ENCODE measurements at regions not wholly inside any gene's neighbourhood (a gene's known extent, or its start where the extent isn't known, plus 50 kb on each side); places are given as distances from the start of the nearest gene placed in this dataset.
"Not testable (repeated sequence)": the region's sequence is repeated elsewhere in the genome, so short reads cannot be mapped to it uniquely, and the experiment has no call there.

GRCh38 chr1:166628259-166628658, 211.0 kb upstream of the POGK start:
- DNase-seq = no peak

GRCh38 chr1:166629946-166630345, 209.3 kb upstream of the POGK start:
- DNase-seq = no peak

- no peak for DNase-seq
Measured at GRCh38 chr1:166630369-166630768, 208.9 kb upstream of the POGK start.

- DNase-seq = no peak
Measured at GRCh38 chr1:166638137-166638536, 201.1 kb upstream of the POGK start.

DNA sequence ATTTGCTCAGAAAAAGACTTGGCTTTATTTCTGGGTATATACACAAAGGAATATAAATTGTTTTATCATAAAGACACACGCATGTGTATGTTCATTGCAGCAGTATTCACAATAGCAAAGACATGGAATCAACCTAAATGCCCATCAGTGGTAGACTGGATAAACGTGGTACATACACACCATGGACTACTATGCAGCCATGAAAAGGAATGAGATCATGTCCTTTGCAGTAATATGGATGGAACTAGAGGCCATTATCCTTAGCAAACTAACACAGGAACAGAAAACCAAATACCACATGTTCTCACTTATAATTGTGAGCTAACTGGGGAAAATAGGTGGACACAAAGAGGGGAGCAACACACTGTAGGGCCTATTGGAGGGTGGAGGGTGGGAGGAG, 182.0 kb upstream of the POGK start:
- DNase-seq = not testable (repeated sequence)

GRCh38 chr1:166666790-166667189, 172.5 kb upstream of the POGK start:
- not testable (repeated sequence) for DNase-seq

GRCh38 chr1:166667600-166667999, 171.7 kb upstream of the POGK start:
- not testable (repeated sequence) for DNase-seq

GRCh38 chr1:166671627-166672026, 167.6 kb upstream of the POGK start:
- DNase-seq = no peak

GRCh38 chr1:166673722-166674121, 165.6 kb upstream of the POGK start:
- no peak for DNase-seq

GRCh38 chr1:166675213-166675612, 164.1 kb upstream of the POGK start:
- no peak for DNase-seq

DNA sequence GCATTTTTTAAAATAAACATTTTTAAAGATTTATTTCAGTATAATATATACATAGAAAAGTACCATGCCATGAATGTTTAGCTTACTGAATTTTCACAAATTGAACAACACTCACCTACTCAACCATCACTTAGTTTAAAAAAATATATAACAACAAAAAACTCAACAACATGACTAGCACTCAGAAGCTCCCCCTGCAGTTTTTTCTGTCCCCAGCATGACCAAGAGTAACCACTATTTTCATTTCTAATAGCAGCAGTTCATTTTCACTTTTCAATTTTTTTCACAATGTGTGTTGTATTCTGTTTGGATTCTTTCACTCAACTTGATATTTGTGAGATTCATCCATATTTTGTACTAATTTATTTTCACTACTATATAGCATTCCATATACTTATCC, 162.3 kb upstream of the POGK start:
- no peak for DNase-seq

DNA sequence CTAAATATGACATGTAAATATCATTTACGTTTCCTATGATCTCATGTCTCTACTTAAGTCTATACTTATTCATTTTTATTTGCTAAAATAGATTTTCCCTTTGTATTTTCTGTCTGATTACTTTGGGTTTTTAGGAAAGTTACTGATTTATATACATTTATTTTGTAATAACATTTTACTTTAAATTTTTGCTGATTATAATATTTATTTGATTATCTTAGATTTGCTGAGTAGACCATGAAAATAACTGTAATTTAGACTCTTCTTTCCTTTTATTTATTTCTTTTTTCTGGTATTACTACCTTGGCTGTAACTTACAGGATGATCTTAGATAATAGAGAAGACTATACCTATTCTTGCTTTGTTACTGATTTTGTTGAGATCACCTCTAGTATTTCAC, 159.9 kb upstream of the POGK start:
- no peak for DNase-seq

DNA sequence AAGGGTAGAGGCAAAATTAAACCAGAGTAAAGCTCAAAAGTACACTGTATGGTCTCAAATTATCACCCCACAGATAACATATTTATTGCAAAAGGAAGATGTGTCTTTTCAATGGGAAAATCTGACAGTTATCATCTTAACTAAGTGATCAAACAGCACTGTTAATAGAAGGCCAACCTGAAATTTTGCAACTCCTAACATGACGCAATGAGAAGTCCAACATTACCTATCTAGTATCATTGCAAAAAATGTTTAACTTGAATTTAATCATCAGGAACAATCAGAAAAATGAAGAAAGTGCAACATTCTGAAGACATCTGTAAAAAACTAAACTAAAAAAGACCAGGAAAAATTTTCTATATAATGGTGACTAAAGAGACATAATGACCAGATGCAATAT, 156.7 kb upstream of the POGK start:
- DNase-seq = no peak

GRCh38 chr1:166684669-166685068, 154.6 kb upstream of the POGK start:
- DNase-seq = not testable (repeated sequence)

DNA sequence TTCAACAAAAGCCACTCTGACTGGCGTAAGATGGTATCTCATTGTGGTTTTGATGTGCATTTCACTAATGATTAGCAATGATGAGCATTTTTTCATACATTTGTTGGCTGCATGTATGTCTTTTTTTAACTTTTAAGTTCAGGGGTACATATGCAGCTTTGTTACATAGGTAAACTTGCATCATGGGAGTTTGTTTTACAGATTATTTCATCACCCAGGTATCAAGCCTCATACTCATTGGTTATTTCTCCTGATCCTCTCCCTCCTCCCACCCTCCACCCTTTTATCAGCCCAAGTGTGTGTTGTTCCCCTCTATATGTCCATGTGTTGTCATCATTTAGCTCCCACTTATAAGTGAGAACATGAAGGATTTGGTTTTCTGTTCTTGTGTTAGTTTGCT, 154.1 kb upstream of the POGK start:
- no peak for DNase-seq

- DNase-seq = not testable (repeated sequence)
Measured at GRCh38 chr1:166685891-166686290, 153.4 kb upstream of the POGK start.

GRCh38 chr1:166690596-166690995, 148.7 kb upstream of the POGK start:
- not testable (repeated sequence) for DNase-seq

GRCh38 chr1:166691476-166691875, 147.8 kb upstream of the POGK start:
- no peak for DNase-seq

GRCh38 chr1:166692346-166692745, 146.9 kb upstream of the POGK start:
- DNase-seq = no peak

DNA sequence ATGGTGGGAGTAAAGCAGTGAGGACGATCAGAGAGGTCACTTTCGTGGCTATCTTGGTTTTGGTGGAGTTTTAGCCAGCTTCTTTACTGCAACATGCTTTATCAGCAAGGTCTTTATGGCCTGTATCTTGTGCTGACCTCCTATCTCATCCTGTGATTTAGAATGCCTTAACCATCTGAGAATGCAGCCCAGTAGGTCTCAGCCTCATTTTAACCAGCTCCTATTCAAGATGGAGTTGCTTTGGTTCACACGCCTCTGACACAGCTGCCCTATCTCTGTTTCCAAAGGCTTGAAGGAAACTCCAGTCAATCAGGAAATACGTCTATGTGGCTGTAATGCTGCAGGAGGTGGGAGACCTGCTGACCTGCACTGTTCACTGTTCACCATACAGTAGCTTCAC, 146.1 kb upstream of the POGK start:
- DNase-seq = no peak

GRCh38 chr1:166693673-166694297, 145.5 kb upstream of the POGK start:
- no peak for DNase-seq

DNA sequence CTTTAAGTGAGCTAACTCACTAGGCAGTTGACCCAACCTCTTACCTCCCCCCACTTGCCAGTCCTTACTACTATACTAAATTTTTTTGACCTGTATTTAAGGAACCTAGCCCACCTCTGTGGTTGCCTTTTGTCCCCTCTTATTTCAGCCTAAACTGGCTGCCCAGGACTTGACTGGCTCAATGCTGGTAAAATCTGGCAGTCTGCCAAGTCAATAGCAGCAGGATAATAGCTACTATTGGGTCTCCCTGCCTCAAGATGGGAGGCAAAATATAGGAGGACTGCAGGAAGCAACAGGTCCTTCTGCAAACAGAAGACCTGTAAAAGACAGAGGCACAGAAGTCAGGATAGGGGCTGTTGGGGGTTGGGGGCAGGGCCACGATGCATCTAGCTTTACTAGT, 144.2 kb upstream of the POGK start:
- no peak for DNase-seq

GRCh38 chr1:166695834-166696233, 143.4 kb upstream of the POGK start:
- not testable (repeated sequence) for DNase-seq

DNA sequence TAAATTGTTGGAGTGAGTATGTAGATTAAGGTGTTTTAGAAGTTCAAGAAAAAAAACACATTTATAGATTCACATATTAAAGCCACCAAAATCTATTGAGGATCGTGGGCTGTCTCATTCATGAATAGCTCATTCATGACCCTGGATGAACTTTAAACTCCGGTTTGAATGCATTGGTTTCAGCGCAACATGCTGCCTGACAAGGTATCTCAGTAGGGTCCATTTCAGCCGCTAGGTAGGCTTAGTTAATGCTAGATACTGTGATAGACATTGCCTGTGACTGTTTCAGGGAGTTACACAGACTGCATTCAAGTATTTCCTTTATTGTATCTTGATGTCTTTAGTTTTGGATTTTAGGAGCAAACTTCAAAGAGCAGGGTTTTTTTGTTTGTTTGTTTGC, 140.5 kb upstream of the POGK start:
- no peak for DNase-seq

- DNase-seq = no peak
Measured at GRCh38 chr1:166699613-166700012, 139.7 kb upstream of the POGK start.

DNA sequence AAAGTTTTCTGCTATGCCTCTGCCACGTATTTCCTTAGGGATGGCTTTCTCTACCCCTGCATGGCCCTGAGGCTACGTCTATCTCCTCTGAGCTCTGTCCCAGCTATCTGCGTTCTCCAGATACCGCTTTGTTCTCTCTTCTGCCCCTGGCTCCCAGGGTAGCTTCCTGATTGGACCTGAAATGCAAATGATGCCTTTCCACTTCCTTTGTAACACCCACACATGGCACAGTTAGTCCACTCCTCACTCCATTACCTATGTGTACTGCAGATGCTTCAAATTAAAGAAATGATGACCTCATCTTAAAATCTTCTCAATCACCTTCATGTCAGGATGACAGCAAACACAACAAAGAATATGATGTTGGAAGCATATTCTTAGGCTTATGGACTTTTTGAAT, 138.6 kb upstream of the POGK start:
- DNase-seq = no peak

All from NCI-H2029 treated with DMSO at 0.1 percent for 48 hours (cell line).